Stimulated activated CD8-positive, alpha-beta memory T cell treated with anti-CD3 and anti-CD28 coated beads, Interleukin-4, amount 100 ng/mL, for 4 hours (primary cell): ENCODE measurements at regions not wholly inside any gene's neighbourhood (a gene's known extent, or its start where the extent isn't known, plus 50 kb on each side); places are given as distances from the start of the nearest gene placed in this dataset.

Experiments used
- DNase-seq, 2 donors: peaks; one replicate each; pipeline ENCODE4 v3.0.0-alpha.2; 2020; ENCODE audit warnings: low read depth in 2 of 2, low spot score in 1 of 2

DNA sequence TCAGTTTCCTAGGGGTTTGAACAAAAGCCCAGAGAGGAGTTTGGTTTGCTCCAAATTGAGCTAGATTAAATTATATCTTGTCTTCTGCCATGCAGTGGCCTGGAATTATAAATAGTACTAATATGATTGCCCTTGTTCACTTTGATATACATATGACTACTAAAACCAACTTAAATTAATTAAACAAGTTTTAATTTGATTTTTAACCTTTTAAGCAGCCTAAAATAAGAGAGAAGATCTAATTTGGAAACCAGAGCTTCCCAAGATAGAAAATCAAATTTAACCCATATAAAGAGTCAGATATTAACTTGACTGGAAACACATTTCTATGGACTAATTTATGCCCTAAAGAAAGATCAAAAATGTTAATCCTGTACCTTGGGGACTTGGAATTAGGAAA, 444.5 kb upstream of the SLC8A1 start:
- DNase-seq = no peak

DNA sequence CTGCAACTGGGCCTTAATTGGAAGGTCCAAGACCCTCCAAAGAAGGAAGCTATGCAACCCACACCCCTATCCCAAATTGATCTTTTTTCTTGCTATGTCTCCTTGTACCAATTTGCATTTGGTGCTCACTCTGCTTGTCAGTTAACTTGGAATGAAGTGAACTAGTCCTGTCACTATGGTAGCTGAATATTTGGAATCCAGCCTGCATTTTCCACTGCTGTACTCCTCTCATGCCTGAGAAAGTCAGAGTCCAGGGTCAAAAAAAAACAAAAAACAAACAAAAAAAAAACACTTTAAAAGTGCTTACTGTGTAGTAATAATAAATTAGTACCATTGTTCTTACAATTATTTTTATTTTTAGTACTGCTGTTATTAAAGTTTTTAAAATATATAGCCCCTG, 462.8 kb upstream of the SLC8A1 start:
- DNase-seq = no peak

DNA sequence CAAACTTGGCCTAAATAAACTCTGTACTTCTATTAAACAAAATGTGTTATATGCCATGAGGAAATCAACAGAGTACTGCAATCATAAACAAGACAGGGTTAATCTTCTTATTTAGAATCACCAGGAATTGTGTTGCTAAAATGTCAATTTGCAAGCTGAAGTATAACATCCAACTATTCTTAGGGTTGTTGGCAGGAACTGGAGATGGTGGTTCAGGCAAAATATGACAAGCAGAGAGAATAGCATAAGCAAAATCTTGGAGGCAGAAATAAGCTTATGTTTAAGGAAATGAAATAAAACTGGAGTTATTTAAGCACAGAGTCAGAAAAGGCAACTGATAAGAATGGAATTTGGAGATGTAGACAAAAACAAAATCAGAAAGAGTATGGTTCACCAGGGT, 463.8 kb upstream of the SLC8A1 start:
- DNase-seq = no peak

DNA sequence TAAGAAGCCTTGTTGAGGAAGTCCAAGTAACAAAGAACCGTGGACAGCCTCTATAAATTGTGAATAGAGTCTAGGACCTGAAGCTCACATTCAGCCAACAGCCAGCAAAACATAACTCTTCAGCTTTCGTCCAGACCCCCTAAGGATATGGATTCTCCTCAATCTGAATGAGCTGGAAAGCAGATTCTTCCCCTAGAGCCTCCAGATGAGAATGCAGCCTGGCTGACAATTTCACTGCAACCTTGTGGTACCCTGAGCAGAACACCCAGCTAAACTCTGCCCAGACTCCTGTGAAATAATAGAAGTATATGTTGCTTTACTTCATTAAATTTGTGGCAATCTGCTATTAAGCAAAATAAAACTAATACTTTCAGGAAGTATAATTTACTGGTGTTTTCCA, 483.5 kb upstream of the SLC8A1 start:
- DNase-seq = no peak

DNA sequence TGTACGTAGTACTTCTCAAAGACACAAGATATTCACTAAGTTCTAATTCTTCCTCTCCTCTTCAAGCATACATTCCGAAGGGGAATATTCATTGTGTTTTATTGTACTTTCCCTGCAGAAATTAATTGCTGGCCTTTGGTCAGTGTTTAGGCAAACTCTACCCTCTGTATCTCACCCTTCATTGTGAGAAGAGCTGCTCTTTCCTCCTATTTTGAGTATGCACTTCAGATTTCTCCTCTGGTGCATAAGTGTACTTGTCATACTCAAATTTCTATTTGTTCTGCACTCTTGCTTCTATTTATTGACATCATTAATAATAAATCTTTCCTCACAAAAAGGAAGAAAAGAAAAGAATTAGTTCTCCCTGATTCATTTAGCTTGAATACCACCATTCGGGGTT, 485.4 kb upstream of the SLC8A1 start:
- DNase-seq = no peak

DNA sequence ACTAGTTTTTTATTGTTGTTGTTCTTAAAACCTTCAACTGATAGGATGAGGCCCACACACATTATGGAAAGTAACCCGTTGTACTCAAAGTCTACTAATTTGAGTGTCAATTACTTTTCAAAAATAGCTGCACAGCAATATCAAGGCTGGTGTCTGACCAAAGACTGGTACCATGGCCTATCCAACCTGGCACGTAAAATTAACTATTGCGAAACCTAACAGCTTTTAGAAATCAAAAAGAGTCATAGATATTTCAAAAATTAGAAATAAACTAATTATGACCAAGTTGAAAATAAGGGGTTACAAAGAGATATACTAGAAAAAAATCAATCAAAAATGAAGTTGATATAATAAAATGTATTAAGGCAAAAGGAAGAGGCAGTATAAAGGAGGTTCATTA, 501.5 kb upstream of the SLC8A1 start:
- DNase-seq = no peak

DNA sequence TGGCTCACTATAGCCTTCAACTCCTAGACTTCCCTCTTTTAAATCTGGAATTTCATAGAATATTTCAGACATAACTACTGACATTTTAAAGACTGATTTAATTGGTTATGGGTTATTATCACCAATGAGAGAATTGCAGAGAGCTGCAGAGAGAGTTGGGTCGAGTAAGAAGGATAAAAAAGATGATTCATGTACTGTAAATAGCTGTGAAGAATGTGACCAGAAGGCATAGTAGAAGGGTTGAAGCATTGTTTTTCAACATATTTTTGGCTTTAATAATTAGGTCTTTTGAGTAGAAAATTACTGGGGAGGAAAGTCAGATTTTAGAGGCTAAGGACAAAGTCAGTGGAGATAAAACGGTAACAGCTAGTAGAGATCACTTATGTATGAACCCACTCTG, 503.2 kb upstream of the SLC8A1 start:
- DNase-seq = no peak

DNA sequence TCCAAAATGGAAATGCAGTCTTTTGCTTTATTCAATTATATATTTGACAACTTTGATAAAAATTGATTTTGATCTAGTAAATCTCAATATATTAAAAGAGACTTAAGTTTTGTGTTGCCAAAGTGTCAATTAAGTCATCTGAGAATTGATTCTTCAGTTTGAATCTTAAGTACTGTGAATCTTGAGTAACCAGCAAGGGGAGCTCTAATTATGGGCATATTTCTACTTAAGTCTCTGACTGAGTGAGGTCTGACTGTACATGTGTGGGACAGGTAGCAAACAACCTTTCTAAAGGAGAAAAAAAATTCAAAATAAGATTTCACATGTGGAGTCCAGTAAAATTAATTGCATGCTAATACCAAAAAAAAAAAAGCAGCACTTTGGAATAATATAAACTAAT, 503.7 kb upstream of the SLC8A1 start:
- DNase-seq = no peak

DNA sequence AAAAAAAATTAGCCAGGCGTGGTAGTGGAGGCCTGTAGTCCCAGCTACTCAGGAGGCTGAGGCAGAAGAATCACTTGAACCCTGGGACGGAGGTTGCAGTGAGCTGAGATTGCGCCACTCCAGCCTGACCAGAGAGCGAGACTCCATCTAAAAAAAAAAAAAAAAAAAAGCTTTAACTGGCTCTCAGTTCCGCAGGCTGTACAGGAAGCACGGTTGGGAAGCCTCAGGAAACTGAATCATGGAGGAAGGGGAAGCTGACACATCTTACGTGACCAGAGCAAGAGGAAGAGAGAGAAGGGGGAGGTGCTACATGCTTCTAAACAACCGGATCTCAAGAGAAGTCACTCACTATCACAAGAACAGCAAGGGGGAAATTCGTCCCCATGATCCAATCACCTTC, 505.6 kb upstream of the SLC8A1 start:
- DNase-seq = no peak

DNA sequence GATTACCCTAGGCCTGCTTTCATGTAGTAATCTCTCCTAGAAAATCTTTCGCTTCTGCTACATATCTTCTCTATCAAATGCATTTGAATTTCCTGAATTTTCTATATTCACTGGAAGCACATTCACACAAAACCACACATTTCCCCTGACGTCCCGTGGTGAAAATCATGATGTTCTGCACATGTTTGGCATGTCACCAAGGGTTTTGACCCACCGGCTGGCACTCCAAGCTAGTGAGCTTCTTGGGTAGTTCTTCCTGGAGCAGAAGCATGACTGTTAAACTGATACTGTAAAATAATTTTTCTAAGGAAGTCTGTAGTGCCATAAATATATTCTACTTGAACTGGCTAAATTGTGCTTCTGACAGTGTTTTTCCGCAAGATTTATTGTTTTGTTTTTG, 510.1 kb upstream of the SLC8A1 start:
- DNase-seq = no peak

DNA sequence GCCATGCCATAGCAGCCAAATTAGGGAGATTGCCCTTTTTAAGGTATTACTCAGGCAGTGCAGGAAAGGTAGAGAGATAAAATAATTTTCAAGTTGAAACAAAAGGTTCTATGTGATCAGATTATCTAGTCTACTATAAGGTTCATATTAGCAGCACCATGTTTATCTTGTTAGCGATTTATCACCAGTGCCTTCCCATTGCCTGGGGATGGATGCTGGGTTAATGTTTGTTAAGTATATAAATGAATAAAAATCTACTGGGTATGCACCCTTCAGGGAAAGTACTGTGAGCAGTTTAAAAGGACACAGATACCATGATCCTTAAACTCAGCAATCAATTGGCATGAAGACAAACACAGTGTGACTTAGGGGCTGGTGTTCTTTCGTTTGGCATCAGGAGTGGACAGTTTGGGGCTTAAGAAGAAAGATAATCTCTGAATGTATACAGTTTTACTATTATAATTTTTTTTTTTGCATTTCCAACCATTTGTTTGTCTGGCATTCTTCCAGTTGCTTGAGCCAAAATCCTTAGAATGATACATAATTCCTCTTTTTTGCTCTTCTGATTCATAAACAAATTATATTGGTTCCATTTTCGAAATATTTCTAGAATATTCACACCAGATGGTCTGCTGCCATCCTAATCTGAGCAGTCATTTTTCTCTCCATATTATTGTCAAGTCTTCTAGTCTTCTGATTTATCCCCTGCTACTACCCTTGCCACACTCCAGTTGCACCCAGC, 512.8 kb upstream of the SLC8A1 start:
- no peak for DNase-seq

DNA sequence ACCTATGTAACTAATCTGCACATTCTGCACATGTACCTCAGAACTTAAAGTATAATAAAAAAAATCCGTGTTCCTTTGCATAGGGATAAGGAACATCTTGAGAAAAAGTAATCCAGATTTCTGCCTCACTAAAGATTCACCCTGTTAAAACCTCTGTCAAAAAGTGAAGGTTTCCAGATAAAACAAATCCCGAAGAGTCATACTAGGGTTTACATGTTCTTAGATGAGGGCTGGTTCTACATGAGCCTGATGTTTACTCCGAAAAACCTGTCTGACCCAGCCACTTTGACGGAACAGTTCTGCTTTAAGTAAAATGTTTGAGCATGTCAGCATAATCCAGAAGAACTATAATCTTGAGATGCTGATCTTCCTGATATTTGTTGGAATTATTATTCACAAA, 515.6 kb upstream of the SLC8A1 start:
- DNase-seq = no peak

DNA sequence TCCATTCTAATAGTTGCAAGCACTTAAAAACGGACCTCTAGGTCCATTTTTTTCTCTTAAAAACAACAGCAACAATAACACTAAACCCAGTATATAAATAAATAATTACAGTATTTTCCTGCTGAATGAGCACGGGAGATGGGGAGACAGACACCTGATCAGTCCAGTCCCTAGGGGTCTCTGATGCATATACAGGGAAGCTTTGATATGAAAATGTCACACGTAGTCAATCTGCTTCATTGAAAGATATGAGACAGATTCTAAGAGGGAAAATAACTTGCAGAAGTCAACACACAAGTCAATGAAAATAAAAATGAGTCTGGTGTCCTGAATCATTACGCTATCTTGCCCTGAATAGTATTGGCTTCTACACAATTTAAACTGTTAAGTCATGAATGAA, 523.3 kb upstream of the SLC8A1 start:
- DNase-seq = no peak

DNA sequence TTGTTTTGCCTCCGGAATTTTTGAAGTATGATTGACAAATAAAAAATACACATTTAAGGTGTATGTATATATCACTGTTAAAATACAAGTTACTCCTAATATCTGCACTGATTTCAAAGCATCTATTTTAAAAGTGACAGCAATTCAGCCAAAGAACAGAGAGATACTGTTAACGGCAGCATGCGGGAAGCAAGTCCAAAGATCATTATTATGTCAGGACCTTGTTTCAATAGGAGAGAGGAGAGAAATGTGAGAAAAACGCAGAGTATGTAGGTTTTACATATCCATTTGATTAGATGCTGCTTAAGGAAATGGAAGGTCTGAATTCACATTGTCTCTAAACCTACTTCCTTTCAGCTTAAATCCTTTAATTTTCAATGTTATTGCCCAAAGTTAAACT, 545.5 kb upstream of the SLC8A1 start:
- DNase-seq = no peak

DNA sequence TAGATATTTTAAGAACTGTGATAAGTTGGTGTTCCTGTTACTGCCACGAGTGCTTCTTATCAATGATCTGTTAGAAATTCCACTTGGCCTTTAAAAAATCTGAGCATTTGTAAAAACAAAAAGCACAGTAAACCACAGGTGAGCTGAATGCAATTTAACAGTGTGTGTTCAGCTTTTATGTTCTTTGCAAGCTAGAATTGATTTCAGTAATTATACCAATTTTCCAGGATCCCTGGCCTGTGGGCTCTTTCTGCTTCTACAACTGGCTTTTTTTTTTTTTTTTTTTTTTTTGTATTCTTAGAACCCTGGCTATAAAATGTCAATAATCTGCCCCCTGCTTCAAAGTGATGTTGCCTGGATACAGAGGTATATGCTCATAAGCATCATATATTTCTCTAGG, 548.5 kb upstream of the SLC8A1 start:
- DNase-seq = no peak

DNA sequence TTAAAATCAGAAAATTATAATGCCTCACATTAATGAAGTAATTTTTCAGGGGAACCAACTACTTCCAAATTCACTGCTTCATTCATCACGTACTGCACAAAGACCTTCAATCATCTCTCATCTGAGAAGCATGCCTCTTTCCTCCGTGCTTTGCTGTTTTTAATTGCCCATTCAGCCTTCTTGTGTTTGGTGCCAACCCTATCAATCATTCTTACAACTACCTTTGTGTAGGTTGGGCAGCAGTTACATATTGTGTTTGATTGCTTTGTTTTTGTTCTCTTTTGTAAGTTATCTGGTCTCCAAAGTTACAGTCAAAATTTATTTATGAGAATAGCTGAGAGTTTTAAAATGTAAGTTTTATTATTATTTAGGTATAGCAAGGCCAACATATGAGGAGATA, 549.0 kb upstream of the SLC8A1 start:
- no peak for DNase-seq

DNA sequence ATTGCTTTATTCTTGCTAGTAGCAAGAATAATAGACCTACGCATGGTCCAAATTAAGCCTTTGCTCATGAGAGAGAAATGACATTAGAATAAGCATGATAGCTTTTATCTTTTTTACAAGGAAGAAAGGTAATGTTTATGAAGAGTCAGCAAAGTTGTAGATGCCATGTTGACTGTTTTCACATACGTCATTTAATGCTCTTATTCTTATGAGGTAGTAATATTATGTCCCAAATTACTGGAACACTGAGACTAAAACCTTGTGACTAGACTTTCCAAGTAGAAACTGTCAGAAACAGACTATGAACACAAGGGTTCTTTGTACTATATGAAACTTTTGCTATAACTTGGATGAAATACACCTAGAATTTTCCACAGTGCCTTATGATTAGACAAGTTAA, 552.8 kb upstream of the SLC8A1 start:
- no peak for DNase-seq

DNA sequence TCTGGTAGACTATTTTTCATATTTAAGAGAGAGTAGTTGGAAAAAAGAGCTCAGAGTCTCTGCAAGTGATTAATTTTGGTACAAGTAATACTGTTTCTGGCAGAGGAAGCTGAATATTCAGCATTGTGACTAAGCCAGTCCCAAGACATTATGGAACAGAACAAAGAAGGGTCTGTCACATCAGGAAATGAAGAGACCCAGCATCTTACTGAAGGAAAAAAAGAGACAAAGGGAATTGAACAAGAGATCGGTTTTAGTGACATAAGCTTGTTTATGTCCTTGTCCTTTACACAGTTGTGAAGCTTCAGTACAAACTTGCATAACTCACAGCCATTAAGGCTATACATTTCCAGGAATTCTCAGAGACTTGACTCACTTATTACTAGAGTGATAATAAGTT, 568.5 kb upstream of the SLC8A1 start:
- no peak for DNase-seq

DNA sequence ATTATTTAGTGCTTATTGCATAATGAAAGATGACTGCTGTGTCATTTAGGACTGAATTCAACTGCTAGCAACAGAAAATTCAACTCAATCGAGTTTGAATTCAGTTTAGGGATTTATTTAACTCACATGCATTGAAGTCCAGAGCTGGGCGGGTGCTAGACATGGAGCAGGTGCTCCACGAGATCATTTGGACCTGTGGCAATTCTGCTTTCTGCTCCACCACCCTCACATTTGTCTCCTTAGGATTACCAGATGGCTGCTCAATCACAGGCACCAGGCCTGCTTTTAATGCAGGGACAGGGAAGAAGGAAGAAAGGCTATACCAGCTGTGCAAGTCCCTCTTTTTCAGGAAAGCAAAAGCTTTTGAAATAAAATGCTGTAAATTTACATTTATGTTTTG, 572.9 kb upstream of the SLC8A1 start:
- DNase-seq = no peak

DNA sequence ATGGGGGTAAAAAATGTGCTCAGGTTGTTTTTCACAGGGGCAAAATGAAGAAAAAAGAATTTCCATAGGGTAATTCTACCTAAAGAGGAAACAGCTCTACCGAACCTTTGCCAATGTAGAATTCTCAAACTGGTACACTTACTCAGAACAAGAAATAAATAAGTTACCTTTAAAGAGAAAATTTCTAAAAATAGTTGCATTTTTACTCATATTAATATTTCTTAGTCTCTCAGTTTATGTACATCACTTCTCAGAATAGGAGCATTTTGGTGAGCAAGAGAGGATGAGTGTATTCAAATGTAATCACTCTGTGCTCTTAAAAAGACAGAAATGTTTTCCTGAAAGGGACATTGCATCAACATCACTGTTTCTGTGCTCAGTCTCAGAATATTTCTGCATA, 574.7 kb upstream of the SLC8A1 start:
- no peak for DNase-seq

DNA sequence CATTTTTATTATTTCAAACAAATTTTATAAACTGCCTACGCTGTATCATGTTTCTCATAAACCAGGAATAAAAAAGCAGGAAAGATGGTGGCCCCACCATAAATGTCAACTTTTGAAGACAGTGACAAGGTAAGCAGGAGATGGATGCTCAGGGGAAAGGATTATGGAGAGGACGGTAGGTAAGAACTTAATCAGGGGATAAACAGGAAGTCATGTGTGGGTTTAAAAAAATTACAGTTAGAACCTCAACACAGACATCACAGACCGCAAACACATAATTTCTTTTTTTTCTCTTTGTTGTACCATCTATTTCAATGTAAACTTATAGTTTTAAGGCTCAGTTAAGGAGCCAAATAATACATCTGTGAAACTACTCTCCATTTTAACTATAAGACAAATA, 575.2 kb upstream of the SLC8A1 start:
- DNase-seq = no peak

DNA sequence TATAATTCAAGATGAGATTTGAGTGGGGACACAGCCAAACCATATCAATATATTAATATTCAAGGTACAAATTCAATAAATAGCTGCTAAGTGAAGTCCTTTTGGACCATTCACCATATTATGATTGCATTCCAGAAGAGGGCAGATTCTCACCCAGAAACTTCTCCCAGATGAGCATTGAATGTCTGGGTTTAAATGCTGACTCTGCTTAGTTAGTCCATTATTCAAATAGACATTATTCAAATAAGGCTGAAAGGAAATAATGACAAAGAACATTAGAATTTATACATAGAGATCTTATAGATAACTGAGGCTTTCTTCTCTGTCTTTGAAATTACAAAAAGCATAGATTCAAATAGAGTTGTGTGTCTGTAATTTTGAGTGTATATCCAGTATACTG, 579.4 kb upstream of the SLC8A1 start:
- DNase-seq = no peak

DNA sequence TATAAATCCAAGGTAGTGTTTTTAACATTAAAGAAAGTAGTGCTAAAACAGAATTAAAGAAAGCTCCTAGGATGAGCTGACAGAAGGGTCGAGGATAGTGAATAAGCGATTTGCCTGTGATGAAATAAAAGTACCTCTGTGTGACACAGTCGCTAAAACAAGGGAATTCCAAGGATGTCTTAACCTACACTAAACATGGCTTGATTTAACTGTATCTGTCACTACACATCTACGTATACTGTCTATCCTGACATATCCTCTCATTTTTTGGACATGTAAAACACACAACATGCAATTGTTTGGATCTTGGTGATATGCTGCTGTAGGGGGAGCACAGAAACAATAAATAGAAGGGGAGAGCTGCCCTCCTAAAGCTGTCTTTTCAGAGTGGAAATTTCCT, 580.8 kb upstream of the SLC8A1 start:
- DNase-seq = no peak

DNA sequence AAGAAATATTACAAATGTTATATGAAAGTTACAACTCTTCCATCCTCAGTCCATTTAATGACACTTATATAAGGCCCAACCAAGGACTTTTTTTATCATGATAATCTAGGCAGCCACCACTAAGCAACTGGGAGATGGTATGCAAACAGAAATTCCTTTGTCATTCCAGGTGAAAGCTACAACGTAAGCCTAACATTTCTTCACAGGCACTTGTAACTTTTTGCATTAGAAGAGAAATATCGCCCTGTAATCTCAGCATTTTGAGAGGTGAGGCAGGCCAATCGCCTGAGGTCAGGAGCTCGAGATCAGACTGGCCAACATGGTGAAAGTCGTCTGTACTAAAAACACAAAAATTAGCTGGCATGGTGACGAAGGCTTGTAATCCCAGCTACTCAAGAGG, 581.2 kb upstream of the SLC8A1 start:
- DNase-seq = no peak
